Naive B cell (primary cell): ENCODE measurements at regions not wholly inside any gene's neighbourhood (a gene's known extent, or its start where the extent isn't known, plus 50 kb on each side); places are given as distances from the start of the nearest gene placed in this dataset.
"Not testable (repeated sequence)": the region's sequence is repeated elsewhere in the genome, so short reads cannot be mapped to it uniquely, and the experiment has no call there.

Experiments used
- ATAC-seq, 2 donors: fragments of 150-1000 bp; cut with Tn5 transposase; 2 replicates each; pipeline ENCODE4 v1.10.0; 2021; ENCODE audit warnings: low read depth in 2 of 2, mild to moderate bottlenecking in 2 of 2, moderate library complexity in 2 of 2
- DNase-seq: peaks from one replicate; pipeline ENCODE4 v3.0.0; 2022
- H3K27ac Mint-ChIP-seq, 6 donors: one replicate each; pipeline ENCODE4 v1.8.0; 2020 to 2022; ENCODE audit warnings: mild to moderate bottlenecking in 6 of 6, mixed read lengths in 6 of 6, moderate library complexity in 5 of 6, inconsistent platforms in 2 of 6
- H3K27me3 Mint-ChIP-seq, 3 donors: one replicate each; pipeline ENCODE4 v1.8.0; 2021 to 2022; ENCODE audit warnings: mixed read lengths in 3 of 3, mild to moderate bottlenecking in 1 of 3
- H3K36me3 Mint-ChIP-seq, 2 donors: one replicate each; pipeline ENCODE4 v1.8.0; 2020 to 2022; ENCODE audit warnings: mixed read lengths in 2 of 2, inconsistent platforms in 1 of 2, mild to moderate bottlenecking in 1 of 2
- H3K4me1 Mint-ChIP-seq, 3 donors: one replicate each; pipeline ENCODE4 v1.8.0; 2020 to 2022; ENCODE audit warnings: mixed read lengths in 3 of 3, inconsistent platforms in 1 of 3, mild to moderate bottlenecking in 1 of 3, moderate library complexity in 1 of 3
- H3K4me3 Mint-ChIP-seq, 8 donors: one replicate each; pipeline ENCODE4 v1.8.0; 2020 to 2022; ENCODE audit warnings: mild to moderate bottlenecking in 8 of 8, mixed read lengths in 8 of 8, moderate library complexity in 8 of 8, inconsistent platforms in 2 of 8
- H3K9me3 Mint-ChIP-seq, 7 donors: one replicate each; pipeline ENCODE4 v1.8.0; 2020 to 2022; ENCODE audit warnings: mixed read lengths in 7 of 7, mild to moderate bottlenecking in 5 of 7, inconsistent platforms in 2 of 7, moderate library complexity in 1 of 7

DNA sequence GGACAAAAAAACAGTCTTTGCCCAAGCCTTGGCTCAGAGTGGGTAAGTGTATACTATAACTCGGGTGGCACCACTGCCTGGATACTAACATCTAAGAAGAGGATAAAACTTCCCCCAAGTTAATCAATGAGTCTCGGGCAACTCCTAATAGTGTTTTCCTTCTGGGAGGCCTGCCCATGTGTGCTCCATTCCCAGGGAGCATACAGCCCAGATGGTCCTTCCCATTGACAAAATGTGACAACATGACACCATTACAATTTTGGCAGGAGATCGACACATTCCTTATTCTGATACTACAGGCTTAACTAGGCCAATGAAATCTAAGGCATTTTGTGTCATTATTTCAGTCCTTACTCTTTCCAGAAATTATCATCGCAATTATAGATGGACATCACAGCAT is 52.7 kb upstream of the CRIM1 start:
- Mint-ChIP-seq H3K9me3 (peaks cover 0 to 4% (median 0%) of the 10 kb centered on the region in 7 donors), H3K27me3 (peaks cover 0 to 10% (median 0%) of the 10 kb centered on the region in 3 donors), H3K36me3 (peaks cover 0 to 8% of the 10 kb centered on the region in 2 donors), H3K4me1 (no peaks in the 10 kb centered on the region), H3K4me3 (no peak overlapping the region), H3K27ac (no peak overlapping the region)
- ATAC-seq (no peak), DNase-seq (no peak)

DNA sequence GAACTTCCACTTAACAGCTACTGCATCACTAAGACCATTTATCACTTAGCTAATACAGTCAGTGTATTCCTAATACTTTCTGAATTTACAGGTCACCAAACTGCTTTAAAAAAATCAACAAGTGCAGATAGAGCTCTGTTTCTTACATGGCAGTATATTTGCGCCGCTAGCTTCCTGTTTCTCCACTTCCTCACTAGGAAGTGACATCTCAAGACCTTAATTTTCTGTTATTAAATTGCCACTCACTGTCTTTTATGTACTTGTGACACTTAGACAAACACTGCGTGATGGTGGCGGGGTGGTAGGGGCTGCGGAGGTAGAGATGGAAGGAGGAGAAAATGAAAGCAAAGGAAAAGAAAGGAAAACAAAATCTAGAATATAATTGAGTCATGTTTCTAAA is 53.7 kb upstream of the CRIM1 start:
- peaks cover 0 to 10% (median 0%) of the 10 kb centered on the region in 3 donors for H3K27me3 Mint-ChIP-seq
- H3K4me1 Mint-ChIP-seq: no peaks in the 10 kb centered on the region
- no peak overlapping the region for H3K27ac Mint-ChIP-seq
- H3K4me3 Mint-ChIP-seq: no peak overlapping the region
- no peak for ATAC-seq
- peaks cover 0 to 8% of the 10 kb centered on the region in 2 donors for H3K36me3 Mint-ChIP-seq
- peaks cover 0 to 4% (median 0%) of the 10 kb centered on the region in 7 donors for H3K9me3 Mint-ChIP-seq
- no peak for DNase-seq

DNA sequence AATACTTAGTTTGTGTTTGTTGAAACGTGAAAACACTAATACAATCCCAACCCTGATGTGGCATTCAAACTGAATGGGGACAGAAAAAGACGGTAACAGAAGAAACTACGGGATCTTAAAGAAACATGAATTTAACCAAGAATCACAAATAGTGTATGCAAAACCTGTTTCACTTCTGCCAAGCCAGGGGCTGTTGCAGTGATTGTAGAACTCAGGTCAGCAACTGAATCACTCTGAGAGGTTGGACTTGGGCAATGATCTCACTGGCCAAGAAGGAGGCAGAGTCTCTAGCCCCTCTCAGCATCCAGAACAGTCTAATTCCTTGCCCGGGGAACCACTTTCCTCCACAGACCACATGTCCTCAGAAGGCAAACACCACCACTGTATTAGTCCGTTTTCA is 54.9 kb upstream of the CRIM1 start:
- Mint-ChIP-seq H3K9me3 (peaks cover 0 to 8% (median 2%) of the 10 kb centered on the region in 7 donors), H3K27me3 (peaks cover 0 to 10% (median 0%) of the 10 kb centered on the region in 3 donors), H3K4me3 (no peak overlapping the region), H3K27ac (no peak overlapping the region), H3K4me1 (no peaks in the 10 kb centered on the region), H3K36me3 (peaks cover 0 to 8% of the 10 kb centered on the region in 2 donors)
- no peak for ATAC-seq
- no peak for DNase-seq

DNA sequence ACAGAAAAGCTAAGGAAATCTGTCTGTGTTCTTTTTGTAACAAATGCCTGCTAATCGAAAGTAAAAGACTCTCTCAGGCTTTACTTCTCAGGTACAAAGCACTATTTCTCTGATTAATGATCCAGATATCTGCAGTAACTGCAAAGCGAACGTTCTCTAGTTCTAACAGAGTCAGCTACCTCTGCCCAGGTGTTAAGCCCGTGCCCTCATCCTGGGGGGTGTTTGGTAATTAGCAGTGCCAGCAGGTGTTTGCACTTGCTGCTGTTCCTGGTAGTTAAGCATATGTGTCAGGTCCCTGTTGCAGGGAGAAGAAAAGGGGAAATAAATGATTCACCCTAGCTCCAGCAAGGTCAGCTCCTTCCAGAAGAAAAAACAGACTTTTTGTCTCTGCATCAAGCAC is 58.8 kb upstream of the CRIM1 start:
- Mint-ChIP-seq H3K9me3 (peaks cover 0 to 9% (median 2%) of the 10 kb centered on the region in 7 donors), H3K27me3 (peaks cover 0 to 10% (median 0%) of the 10 kb centered on the region in 3 donors), H3K36me3 (peaks cover 0 to 8% of the 10 kb centered on the region in 2 donors)

DNA sequence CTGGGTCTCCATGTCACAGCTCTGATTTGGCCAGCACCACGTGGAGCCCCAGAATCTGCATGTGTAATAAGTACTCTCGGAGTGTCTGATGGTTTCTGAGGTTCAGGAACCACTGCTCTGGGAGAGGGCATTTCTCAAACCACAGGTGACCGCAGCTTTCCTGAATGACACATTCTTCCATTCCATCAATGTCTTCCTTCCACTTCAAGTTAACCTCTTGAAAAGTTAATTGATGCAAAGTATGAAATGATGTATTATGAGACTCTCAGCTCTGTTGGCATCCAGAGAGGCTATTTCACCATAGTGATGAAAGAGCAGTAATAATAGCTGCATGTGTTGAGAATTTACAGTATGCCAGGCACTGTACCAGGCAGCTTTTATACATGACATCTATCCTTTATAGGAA is 61.3 kb upstream of the CRIM1 start:
- peaks cover 0 to 8% (median 0%) of the 10 kb centered on the region in 3 donors for H3K27me3 Mint-ChIP-seq
- no peaks in the 10 kb centered on the region for H3K4me1 Mint-ChIP-seq
- ATAC-seq: no peak
- H3K9me3 Mint-ChIP-seq: peaks cover 0 to 9% (median 0%) of the 10 kb centered on the region in 7 donors
- no peak overlapping the region for H3K4me3 Mint-ChIP-seq
- DNase-seq: no peak
- peaks cover 0 to 7% of the 10 kb centered on the region in 2 donors for H3K36me3 Mint-ChIP-seq
- H3K27ac Mint-ChIP-seq: no peak overlapping the region

More for the DNA sequence above, 58.8 kb upstream of the CRIM1 start:
- Mint-ChIP-seq H3K27ac (no peak overlapping the region), H3K4me1 (no peaks in the 10 kb centered on the region), H3K4me3 (no peak overlapping the region)
- no peak for DNase-seq
- no peak for ATAC-seq

DNA sequence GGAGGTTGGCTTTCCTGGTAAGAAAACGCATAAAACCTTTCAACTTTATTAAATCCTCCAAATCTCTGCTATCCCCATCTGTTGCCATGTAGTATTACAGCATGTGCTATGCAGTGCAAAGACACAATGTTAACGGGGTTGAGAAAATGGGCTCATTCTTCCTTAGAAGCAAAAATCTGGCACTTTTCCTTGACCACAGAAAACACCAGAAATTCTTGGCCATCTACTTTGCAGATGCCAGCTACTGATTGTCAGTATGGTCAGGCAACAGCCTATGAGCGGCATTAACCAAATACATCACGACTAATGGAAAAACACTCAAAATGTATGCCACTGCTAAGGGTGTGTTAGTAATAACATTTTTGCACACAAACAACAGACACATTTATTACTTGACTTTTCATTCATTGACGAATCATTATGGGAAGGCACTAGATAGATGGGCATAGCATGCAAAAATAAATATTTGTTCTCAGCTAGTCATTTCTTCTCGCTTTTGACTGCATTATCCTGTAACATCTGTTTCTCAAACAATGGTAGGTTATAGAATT is 65.2 kb upstream of the CRIM1 start:
- H3K4me3 Mint-ChIP-seq: no peak overlapping the region
- no peaks in the 10 kb centered on the region for H3K4me1 Mint-ChIP-seq
- H3K36me3 Mint-ChIP-seq: no peaks in the 10 kb centered on the region
- H3K27me3 Mint-ChIP-seq: peaks cover 0 to 9% (median 7%) of the 10 kb centered on the region in 3 donors
- peaks cover 0 to 3% (median 0%) of the 10 kb centered on the region in 7 donors for H3K9me3 Mint-ChIP-seq
- no peak overlapping the region for H3K27ac Mint-ChIP-seq
- DNase-seq: no peak
- ATAC-seq: no peak

DNA sequence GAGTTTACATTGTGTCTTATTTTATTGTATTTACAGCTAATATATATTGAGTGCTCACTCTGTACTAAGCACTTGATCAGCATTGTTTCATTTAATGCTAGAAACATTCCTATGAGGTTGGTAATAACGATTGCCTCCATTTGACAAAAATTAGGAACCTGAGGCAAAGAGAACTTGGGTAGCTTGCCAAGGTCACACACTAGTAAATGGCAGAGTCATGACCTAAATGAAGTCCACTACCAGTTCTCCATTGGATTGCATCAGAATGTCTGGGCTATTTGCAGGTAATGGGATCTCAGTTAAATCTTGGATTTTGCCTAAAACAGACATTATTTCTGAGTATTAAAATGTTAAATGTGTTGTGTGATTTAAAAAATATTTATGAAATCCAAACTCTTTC is 65.8 kb upstream of the CRIM1 start:
- Mint-ChIP-seq H3K4me1 (no peaks in the 10 kb centered on the region), H3K9me3 (peaks cover 0 to 5% (median under 1%) of the 10 kb centered on the region in 7 donors)

DNA sequence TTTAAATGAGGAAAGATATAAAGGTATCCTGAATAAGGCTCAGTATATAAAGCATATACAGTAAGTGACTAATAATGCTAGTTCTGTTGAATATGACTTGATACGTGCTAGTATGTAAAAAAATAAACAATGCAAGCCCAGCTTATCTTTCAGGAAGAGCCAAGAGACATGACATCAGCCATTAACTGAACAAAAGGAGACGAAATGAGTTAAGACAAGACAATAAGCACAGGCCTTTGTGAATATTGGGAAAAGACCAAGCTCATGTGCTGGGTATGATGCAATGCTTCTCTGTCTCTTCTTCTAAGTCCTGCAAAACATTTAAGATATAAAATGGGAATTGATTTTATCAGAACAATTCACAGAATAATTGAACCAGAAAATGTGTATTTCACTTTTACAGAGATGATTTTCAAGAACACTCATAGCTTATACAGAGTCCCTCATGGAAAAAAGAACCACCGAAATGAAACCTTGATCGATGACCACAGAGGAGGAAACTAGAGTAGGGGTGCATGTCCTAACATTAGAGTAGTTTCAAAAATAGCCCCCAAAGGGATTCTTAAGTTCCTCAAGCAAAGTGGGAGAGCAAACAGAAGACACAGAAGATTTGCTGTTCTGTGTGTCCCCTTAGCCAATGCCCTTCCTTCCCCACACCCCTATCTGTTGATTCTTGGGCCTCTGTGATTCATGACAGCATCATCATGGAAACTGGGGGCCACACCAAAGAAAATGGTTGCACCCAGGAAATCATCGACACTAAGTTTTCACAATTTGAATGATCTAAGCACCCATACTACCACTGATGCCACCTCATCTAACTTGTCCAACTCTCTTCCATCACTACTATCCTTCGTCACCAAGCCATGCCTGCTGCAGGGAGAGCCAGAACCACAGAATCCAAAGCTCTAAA is 68.0 kb upstream of the CRIM1 start:
- H3K9me3 Mint-ChIP-seq: peaks cover 0 to 5% (median 3%) of the 10 kb centered on the region in 7 donors
- ATAC-seq (no peak), DNase-seq (no peak)
- no peaks in the 10 kb centered on the region for H3K36me3 Mint-ChIP-seq
- no peaks in the 10 kb centered on the region for H3K4me1 Mint-ChIP-seq
- H3K27me3 Mint-ChIP-seq: peaks cover 0 to 11% (median 8%) of the 10 kb centered on the region in 3 donors
- H3K27ac Mint-ChIP-seq: no peak overlapping the region
- H3K4me3 Mint-ChIP-seq: no peak overlapping the region

More for the DNA sequence above, 65.8 kb upstream of the CRIM1 start:
- Mint-ChIP-seq H3K36me3 (no peaks in the 10 kb centered on the region), H3K27me3 (peaks cover 0 to 11% (median 8%) of the 10 kb centered on the region in 3 donors), H3K4me3 (no peak overlapping the region), H3K27ac (no peak overlapping the region)
- DNase-seq: no peak
- ATAC-seq: no peak

DNA sequence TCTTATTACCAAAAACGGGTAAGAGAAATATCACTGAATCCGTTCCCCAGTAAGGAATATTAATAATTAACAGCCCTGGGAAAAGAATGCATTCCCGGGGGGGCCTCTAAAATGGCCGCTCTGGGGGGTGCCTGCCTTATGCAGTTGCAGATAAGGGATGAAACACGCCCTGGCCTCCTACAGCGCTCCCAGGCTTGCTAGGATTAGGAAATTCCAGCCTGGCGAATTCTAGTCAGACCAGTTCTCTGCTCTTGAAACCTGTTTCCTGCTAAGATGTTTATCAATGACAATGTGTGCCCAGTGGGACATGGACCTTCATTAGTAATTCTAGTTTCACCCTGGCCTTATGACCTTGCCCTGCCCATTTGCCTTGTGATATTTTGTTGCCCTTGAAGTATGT is 76.1 kb upstream of the CRIM1 start:
- H3K4me3 Mint-ChIP-seq, H3K4me1 Mint-ChIP-seq, DNase-seq, ATAC-seq, H3K27me3 Mint-ChIP-seq, H3K27ac Mint-ChIP-seq, H3K36me3 Mint-ChIP-seq: not testable (repeated sequence)
- peaks cover 8 to 27% (median 12%) of the 10 kb centered on the region in 7 donors for H3K9me3 Mint-ChIP-seq

DNA sequence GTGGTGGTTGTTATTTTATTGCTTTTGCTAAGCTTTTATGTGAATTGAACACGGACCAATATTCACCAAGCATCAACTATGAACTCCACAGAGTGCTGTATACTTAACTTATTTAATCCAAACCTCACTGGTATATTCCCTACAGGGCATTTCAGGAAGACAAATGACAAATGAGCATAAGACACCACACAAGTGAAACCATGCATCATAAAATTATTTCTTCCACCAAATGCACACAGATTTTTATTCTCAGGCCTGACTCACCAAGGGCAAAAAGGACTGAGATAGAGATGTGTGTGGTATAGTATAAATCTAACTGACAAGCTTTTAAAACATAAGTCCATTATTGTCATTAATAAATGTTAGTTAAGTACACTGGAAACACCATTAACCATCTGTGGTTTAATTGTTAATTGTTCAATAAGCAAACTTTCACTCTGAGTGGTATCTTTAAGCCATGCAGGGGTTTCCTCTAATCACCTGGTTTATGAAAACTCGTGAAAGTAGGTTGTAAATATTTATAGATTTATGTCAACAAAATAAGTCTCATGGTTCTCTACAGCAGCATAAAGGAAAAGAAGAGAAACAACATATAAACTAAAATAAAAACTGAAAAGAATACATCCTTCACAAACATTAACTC is 77.6 kb upstream of the CRIM1 start:
- no peak for ATAC-seq
- Mint-ChIP-seq H3K4me1 (no peaks in the 10 kb centered on the region), H3K27ac (no peak overlapping the region), H3K27me3 (peaks cover 0 to 6% (median 0%) of the 10 kb centered on the region in 3 donors), H3K9me3 (peaks cover 3 to 27% (median 11%) of the 10 kb centered on the region in 7 donors), H3K36me3 (peaks cover 0 to 5% of the 10 kb centered on the region in 2 donors), H3K4me3 (no peak overlapping the region)
- DNase-seq: no peak

DNA sequence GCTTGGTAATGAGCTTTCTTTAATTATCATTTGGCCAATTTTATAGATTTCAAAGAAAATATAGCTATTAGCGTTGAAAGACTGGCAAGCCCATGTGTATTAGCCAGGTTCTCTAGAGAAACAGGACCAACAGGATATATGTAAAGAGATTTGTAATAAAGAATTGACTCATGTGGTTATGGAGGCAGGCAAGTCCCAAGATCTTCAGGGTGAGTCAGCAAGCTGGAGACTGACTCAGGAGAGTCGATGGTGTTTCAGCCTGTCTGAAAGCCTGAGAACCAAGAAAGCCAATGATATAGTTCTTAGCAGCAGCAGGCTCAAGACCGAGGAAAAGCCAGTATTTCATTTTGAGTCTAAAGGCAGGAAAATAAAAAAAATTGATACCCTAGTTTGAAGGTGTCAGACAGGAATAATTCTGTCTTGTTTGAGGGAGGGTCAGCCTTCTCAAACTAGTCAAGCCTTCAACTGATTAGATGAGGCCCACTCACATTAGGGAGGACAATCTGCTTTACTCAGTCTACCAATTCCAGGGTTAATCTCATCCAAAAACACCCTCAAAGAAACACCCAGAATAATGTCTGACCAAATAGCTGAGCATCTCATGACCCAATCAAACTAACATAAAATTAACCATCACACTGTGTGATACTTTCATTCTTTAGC is 78.3 kb upstream of the CRIM1 start:
- Mint-ChIP-seq H3K4me3 (no peak overlapping the region), H3K36me3 (peaks cover 0 to 5% of the 10 kb centered on the region in 2 donors), H3K27ac (peak overlapping the region in 1 of 6 donors; percentile 19), H3K27me3 (peaks cover 0 to 5% (median 0%) of the 10 kb centered on the region in 3 donors), H3K4me1 (no peaks in the 10 kb centered on the region), H3K9me3 (peaks cover 3 to 27% (median 11%) of the 10 kb centered on the region in 7 donors)
- DNase-seq (no peak), ATAC-seq (no peak)

DNA sequence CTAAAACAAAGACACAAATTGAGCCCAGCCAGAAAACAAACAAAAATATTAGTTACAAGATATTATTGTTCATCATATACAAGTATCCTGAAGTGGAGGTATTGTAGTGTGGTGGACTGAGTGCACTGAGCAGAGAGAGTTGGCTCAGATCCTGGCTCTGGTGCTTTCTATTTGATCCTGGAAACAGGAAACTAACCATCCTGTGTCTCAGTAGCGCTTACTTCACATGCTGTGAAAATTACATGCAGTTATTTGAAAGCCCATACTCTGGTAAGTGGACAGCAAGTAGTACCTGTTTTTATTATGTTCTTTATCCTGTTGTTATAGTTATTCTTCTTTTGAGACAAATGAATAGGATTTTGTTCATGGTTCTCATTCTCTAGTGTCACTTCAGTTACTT is 84.3 kb upstream of the CRIM1 start:
- Mint-ChIP-seq H3K4me1 (no peaks in the 10 kb centered on the region), H3K27me3 (no peaks in the 10 kb centered on the region), H3K36me3 (peaks cover 9 to 14% of the 10 kb centered on the region in 2 donors), H3K9me3 (peaks cover 8 to 22% (median 13%) of the 10 kb centered on the region in 7 donors), H3K4me3 (no peak overlapping the region), H3K27ac (no peak overlapping the region)
- ATAC-seq (no peak), DNase-seq (no peak)

DNA sequence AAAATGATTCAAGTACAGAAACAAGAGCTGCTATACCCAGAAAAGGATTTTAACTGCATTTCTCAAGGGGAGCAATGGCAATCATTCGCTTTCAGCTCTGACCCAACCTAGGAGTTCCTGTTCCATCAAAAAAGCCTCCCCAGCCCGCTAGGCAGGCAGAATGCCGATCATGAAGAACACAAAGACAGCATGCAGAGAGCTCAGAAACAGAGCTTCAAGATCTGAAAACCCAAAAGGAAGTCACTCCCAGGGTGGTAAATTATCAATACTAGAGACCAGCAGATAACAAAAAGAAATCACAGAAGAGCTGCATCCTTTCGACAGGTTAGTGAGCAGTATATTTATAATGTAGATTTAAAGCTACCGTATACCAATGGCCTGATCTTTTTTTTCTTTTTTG is 84.8 kb upstream of the CRIM1 start:
- Mint-ChIP-seq H3K36me3 (peaks cover 11 to 17% of the 10 kb centered on the region in 2 donors), H3K9me3 (peaks cover 9 to 27% (median 14%) of the 10 kb centered on the region in 7 donors), H3K4me1 (no peaks in the 10 kb centered on the region), H3K27me3 (no peaks in the 10 kb centered on the region), H3K27ac (no peak overlapping the region), H3K4me3 (no peak overlapping the region)
- no peak for DNase-seq
- ATAC-seq: no peak
